ENCODE measurements at regions not wholly inside any gene's neighbourhood (a gene's known extent, or its start where the extent isn't known, plus 50 kb on each side); places are given as distances from the start of the nearest gene placed in this dataset.

DNA sequence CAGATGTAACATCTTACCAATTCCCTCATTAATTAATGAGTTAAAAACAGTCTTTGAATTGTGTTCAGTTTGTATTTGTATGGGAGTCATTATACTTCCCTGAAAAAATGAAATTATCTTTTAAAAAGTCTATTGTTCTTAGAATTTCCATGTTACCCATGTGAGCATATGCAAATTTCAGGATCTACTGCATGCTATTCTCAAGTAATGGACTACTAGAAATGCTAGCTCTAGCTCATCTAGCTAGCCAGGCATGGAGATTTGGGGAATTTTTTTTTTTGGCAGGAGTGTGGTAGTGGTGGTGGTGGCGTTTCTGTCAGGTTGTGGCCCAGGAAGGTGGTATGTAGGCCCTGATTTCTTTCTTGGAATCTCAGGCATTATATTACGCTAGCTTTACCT is 218.4 kb downstream of the AEBP2 start:
- Histone ChIP-seq H3K36me3 (ENCODE audit: control insufficient read depth in 1 of 2, insufficient read depth in 2 of 2, low read length in 2 of 2) (no peaks in the 10 kb centered on the region), H3K4me1 (ENCODE audit: control insufficient read depth in 1 of 2, insufficient read depth in 2 of 2, low read length in 2 of 2) (no peaks in the 10 kb centered on the region), H3K4me3 (replicated peaks in 1 of 2; ENCODE audit: low read depth in 1 of 2, low read length in 2 of 2) (no peak overlapping the region), H3K9me3 (ENCODE audit: control insufficient read depth in 1 of 2, insufficient read depth in 1 of 2, low read depth in 1 of 2, low read length in 2 of 2) (no peaks in the 10 kb centered on the region), H3K4me2 (ENCODE audit: low read length) (no peak overlapping the region), H3K9me2 (ENCODE audit: insufficient read depth) (no peaks in the 10 kb centered on the region), H3K27ac (ENCODE audit: low read depth, low read length) (no peak overlapping the region), H2AFZ (ENCODE audit: low read depth, low read length, poor library complexity, severe bottlenecking) (no peak overlapping the region), H3K79me2 (ENCODE audit: insufficient read depth, low read length) (no peaks in the 10 kb centered on the region), H3K9ac (ENCODE audit: low read length) (no peak overlapping the region), H3K27me3 (ENCODE audit: insufficient read depth, low read length) (no peaks in the 10 kb centered on the region), H4K20me1 (ENCODE audit: insufficient read depth) (no peaks in the 10 kb centered on the region)
- intact Hi-C loops (cut with micrococcal nuclease): no loop called here
- ATAC-seq (no peak), DNase-seq (ENCODE audit: low read depth, low spot score) (no peak)
- ChIA-PET CTCF (no interaction called here), POLR2A (no interaction called here), RAD21 (ENCODE audit: low non-redundant PET in 1 of 2, low total read pairs in 2 of 2, uncharacterized antibody in 2 of 2, unreplicated experiment in 2 of 2) (no interaction called here)
- BruUV-seq (replicated peaks): no TSS peak
- TF ChIP-seq JUND (IDR thresholded peaks at IDR 0.05): no peak
- TF ChIP-seq ELF1 (IDR thresholded peaks at IDR 0.05; ENCODE audit: borderline replicate concordance, low read depth): no peak
- TF ChIP-seq RAD21 (IDR thresholded peaks at IDR 0.05; ENCODE audit: low read depth): no peak
- TF ChIP-seq POLR2A (IDR thresholded peaks at IDR 0.05; ENCODE audit: borderline replicate concordance, extremely low read depth, insufficient read depth, insufficient read length): no peak
- no peak for TF ChIP-seq EGR1 (IDR thresholded peaks at IDR 0.05; ENCODE audit: low read depth)
- TF ChIP-seq CTCF (IDR thresholded peaks at IDR 0.05 in 2 of 3, conservative IDR thresholded peaks at IDR 0.05 in 1 of 3; ENCODE audit: borderline replicate concordance in 1 of 3, insufficient read depth in 1 of 3, low read depth in 2 of 3, low read length in 2 of 3): no peak
- TF ChIP-seq, protein P1, sequence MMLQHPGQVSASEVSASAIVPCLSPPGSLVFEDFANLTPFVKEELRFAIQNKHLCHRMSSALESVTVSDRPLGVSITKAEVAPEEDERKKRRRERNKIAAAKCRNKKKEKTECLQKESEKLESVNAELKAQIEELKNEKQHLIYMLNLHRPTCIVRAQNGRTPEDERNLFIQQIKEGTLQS (IDR thresholded peaks at IDR 0.05): no peak

- Histone ChIP-seq H3K9ac (ENCODE audit: low read length) (no peak overlapping the region), H3K4me2 (ENCODE audit: low read length) (no peak overlapping the region), H3K79me2 (ENCODE audit: insufficient read depth, low read length) (no peaks in the 10 kb centered on the region), H3K27me3 (ENCODE audit: insufficient read depth, low read length) (no peaks in the 10 kb centered on the region), H3K36me3 (ENCODE audit: control insufficient read depth in 1 of 2, insufficient read depth in 2 of 2, low read length in 2 of 2) (no peaks in the 10 kb centered on the region), H3K4me1 (ENCODE audit: control insufficient read depth in 1 of 2, insufficient read depth in 2 of 2, low read length in 2 of 2) (no peaks in the 10 kb centered on the region), H4K20me1 (ENCODE audit: insufficient read depth) (no peaks in the 10 kb centered on the region), H3K9me2 (ENCODE audit: insufficient read depth) (no peaks in the 10 kb centered on the region), H3K9me3 (ENCODE audit: control insufficient read depth in 1 of 2, insufficient read depth in 1 of 2, low read depth in 1 of 2, low read length in 2 of 2) (no peaks in the 10 kb centered on the region), H3K27ac (ENCODE audit: low read depth, low read length) (no peak overlapping the region), H2AFZ (ENCODE audit: low read depth, low read length, poor library complexity, severe bottlenecking) (no peak overlapping the region), H3K4me3 (replicated peaks in 1 of 2; ENCODE audit: low read depth in 1 of 2, low read length in 2 of 2) (no peak overlapping the region)
- ATAC-seq (no peak), DNase-seq (ENCODE audit: low read depth, low spot score) (no peak)
- BruUV-seq (replicated peaks): no TSS peak
- ChIA-PET RAD21 (ENCODE audit: low non-redundant PET in 1 of 2, low total read pairs in 2 of 2, uncharacterized antibody in 2 of 2, unreplicated experiment in 2 of 2) (no interaction called here), CTCF (no interaction called here), POLR2A (no interaction called here)
- intact Hi-C loops (cut with micrococcal nuclease): no loop called here
- TF ChIP-seq SRF (IDR thresholded peaks at IDR 0.05; ENCODE audit: low read depth) (no peak), SP1 (IDR thresholded peaks at IDR 0.05; ENCODE audit: low read depth) (no peak), TCF7L2 (IDR thresholded peaks at IDR 0.05; ENCODE audit: borderline replicate concordance, extremely low read depth, insufficient read depth, insufficient read length) (no peak), ELF1 (IDR thresholded peaks at IDR 0.05; ENCODE audit: borderline replicate concordance, low read depth) (no peak), POLR2AphosphoS5 (IDR thresholded peaks at IDR 0.05; ENCODE audit: low read depth, low read length) (no peak), RAD21 (IDR thresholded peaks at IDR 0.05; ENCODE audit: low read depth) (no peak), EZH2 (IDR thresholded peaks at IDR 0.05) (no peak), POLR2A (IDR thresholded peaks at IDR 0.05; ENCODE audit: borderline replicate concordance, extremely low read depth, insufficient read depth, insufficient read length) (no peak), SIN3A (IDR thresholded peaks at IDR 0.05; ENCODE audit: low read depth) (no peak), FOSL1 (IDR thresholded peaks at IDR 0.05; ENCODE audit: low read depth) (no peak), CBX3 (IDR thresholded peaks at IDR 0.05; ENCODE audit: low read depth) (no peak), CEBPB (IDR thresholded peaks at IDR 0.05; ENCODE audit: low read depth) (no peak)
- TF ChIP-seq, protein P1 (IDR thresholded peaks at IDR 0.05): no peak
- TF ChIP-seq, protein P2, sequence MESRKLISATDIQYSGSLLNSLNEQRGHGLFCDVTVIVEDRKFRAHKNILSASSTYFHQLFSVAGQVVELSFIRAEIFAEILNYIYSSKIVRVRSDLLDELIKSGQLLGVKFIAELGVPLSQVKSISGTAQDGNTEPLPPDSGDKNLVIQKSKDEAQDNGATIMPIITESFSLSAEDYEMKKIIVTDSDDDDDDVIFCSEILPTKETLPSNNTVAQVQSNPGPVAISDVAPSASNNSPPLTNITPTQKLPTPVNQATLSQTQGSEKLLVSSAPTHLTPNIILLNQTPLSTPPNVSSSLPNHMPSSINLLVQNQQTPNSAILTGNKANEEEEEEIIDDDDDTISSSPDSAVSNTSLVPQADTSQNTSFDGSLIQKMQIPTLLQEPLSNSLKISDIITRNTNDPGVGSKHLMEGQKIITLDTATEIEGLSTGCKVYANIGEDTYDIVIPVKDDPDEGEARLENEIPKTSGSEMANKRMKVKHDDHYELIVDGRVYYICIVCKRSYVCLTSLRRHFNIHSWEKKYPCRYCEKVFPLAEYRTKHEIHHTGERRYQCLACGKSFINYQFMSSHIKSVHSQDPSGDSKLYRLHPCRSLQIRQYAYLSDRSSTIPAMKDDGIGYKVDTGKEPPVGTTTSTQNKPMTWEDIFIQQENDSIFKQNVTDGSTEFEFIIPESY (IDR thresholded peaks at IDR 0.05; ENCODE audit: extremely low read depth, insufficient replicate concordance, low read length): no peak
- TF ChIP-seq, protein P3, sequence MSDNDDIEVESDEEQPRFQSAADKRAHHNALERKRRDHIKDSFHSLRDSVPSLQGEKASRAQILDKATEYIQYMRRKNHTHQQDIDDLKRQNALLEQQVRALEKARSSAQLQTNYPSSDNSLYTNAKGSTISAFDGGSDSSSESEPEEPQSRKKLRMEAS (IDR thresholded peaks at IDR 0.05): no peak
Measured at GRCh38 chr12:19659086-19659485, 219.8 kb downstream of the AEBP2 start.
